HUES48 (cell line): ENCODE measurements at regions not wholly inside any gene's neighbourhood (a gene's known extent, or its start where the extent isn't known, plus 50 kb on each side); places are given as distances from the start of the nearest gene placed in this dataset.

Experiments used
- H3K27ac ChIP-seq: one replicate; pipeline ENCODE4 v1.7.0; 2013; ENCODE audit warnings: low read depth, low read length, inconsistent platforms
- H3K27me3 ChIP-seq: 2 replicates; pipeline ENCODE4 v1.6.1; 2013; ENCODE audit warnings: mild to moderate bottlenecking, low read length; ENCODE audit not compliant: control insufficient read depth, insufficient read depth
- H3K36me3 ChIP-seq: 2 replicates; pipeline ENCODE4 v1.6.1; 2013; ENCODE audit warnings: low read length; ENCODE audit not compliant: control insufficient read depth, insufficient read depth
- H3K4me1 ChIP-seq: 2 replicates; pipeline ENCODE4 v1.6.1; 2013; ENCODE audit warnings: mild to moderate bottlenecking, low read length; ENCODE audit not compliant: control insufficient read depth, insufficient read depth
- H3K4me3 ChIP-seq: 2 replicates; pipeline ENCODE4 v1.5.1; 2013; ENCODE audit warnings: mild to moderate bottlenecking, low read depth, low read length
- H3K9ac ChIP-seq: 2 replicates; pipeline ENCODE4 v1.6.1; 2013; ENCODE audit warnings: mild to moderate bottlenecking, low read depth, low read length, moderate library complexity
- H3K9me3 ChIP-seq: 2 replicates; pipeline ENCODE4 v1.6.1; 2013; ENCODE audit warnings: low read length; ENCODE audit not compliant: control insufficient read depth, insufficient read depth

DNA sequence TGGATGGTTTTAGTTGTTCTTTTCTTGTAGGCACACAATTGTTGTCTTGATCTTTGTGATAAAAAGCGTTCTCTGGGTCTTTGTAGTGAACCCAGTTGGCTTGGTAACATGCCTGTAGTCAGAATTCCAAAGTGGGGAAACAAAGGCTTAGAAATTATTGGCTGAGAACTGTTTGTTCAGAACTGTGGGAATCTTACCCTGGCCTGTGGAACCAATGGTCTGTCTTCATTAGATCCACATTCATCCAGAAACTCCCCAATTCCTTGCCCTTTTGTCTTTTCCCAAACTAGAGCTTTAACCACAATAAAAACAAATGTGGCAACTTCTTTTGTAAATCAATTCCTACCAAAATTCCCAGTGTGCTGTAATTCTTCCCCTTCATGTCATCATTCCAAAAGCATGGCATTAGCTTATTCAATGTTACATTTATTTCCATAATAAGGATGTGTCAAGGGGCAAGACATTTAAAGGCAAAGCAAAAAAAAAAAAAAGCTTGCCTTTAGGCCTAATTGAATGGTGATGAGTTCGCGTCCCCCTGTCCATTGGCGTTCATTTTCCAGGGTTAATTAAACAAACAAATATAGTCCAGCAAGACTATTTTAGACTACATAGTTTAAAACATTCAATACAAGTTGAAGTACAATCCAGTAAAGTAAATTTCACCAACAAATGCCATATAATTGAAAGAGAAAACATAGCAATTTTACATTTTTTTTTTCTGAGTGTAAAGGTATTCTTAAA is 249.8 kb upstream of the ZNF608 start:
- peak overlapping the region; percentile 13; the same call in 1 of the 2 replicates for H3K9ac ChIP-seq
- no peaks in the 10 kb centered on the region for H3K9me3 ChIP-seq
- H3K4me3 ChIP-seq = no peak overlapping the region
- H3K36me3 ChIP-seq = no peaks in the 10 kb centered on the region
- peak overlapping the region; percentile 92 for H3K27ac ChIP-seq
- H3K4me1 ChIP-seq = peaks cover 34% of the 10 kb centered on the region
- no peaks in the 10 kb centered on the region for H3K27me3 ChIP-seq

DNA sequence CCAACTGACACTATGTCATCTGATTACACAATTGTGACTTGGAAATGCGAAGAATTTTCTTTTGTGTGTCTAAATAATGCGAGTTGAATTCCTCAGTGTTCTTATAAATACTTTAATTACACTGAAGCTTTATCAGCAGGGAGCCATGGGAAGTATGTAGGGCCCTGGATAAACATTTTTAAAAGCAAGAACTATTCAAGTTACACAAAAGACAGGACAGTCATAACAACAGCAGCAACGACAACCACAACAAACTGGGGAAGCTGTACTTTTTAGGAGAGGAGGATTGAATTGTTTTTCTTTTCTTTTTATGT is 250.3 kb upstream of the ZNF608 start:
- H3K4me3 ChIP-seq = no peak overlapping the region
- H3K4me1 ChIP-seq = peaks cover 37% of the 10 kb centered on the region
- no peaks in the 10 kb centered on the region for H3K27me3 ChIP-seq
- H3K36me3 ChIP-seq = no peaks in the 10 kb centered on the region
- peak overlapping the region; percentile 92 for H3K27ac ChIP-seq
- no peaks in the 10 kb centered on the region for H3K9me3 ChIP-seq
- peak overlapping the region; percentile 13; the same call in 1 of the 2 replicates for H3K9ac ChIP-seq

DNA sequence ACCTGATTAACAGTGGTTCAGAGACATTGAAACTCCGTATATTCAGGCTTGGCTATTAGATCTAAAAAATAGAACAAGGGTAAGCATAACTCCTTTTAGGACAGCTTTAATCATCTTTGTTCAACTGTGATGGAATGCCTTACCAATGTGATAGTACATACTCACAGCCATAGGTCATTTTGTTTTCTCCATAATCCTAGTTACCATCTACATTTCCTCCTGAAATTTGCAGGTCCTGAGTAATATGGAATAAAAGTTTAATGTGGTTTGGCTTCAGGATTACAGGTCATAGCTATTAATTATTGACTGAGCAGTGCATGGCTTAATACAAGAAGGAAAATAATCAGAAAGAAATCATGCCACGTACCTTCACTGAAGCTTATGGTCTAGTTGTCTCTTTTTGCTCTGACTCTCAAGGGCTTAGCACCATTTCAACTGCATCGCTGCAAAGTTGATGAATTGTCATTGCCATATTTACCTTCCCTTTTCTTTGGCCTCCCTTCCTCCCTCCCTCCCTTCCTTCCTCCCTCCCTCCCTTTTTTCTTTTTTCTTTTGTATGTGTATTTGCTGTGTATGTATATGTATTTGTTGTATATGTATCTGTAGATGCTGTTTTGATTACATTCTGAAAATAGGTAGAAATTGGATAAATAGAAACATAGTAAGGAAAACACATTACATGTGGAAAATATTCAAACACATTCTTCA is 250.9 kb upstream of the ZNF608 start:
- no peaks in the 10 kb centered on the region for H3K36me3 ChIP-seq
- peaks cover 43% of the 10 kb centered on the region for H3K4me1 ChIP-seq
- H3K27ac ChIP-seq = peak overlapping the region; percentile 92
- H3K9ac ChIP-seq = no peak overlapping the region; the same call in 1 of the 2 replicates
- no peak overlapping the region for H3K4me3 ChIP-seq
- H3K27me3 ChIP-seq = no peaks in the 10 kb centered on the region
- no peaks in the 10 kb centered on the region for H3K9me3 ChIP-seq

DNA sequence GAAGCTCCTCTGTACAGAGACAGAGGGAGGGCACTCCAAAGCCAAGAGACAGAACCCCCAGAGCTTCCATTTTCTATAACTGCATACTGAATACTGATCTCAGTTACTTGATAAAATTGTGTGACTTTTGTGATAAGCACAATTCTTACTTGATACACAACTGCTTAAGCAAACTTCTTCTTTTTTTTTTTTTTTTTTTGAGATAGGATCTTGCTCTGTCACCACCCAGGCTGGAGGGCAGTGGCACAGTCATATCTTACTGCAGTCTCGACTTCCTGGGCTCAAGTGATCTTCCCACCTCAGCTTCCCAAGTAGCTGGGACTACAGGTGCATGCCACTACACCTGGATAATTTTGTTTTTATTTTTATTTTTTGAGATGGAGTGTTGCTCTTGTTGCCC is 252.1 kb upstream of the ZNF608 start:
- H3K36me3 ChIP-seq = no peaks in the 10 kb centered on the region
- no peaks in the 10 kb centered on the region for H3K27me3 ChIP-seq
- H3K27ac ChIP-seq = no peak overlapping the region
- H3K4me3 ChIP-seq = no peak overlapping the region
- H3K9ac ChIP-seq = no peak overlapping the region
- no peaks in the 10 kb centered on the region for H3K9me3 ChIP-seq
- H3K4me1 ChIP-seq = peaks cover 55% of the 10 kb centered on the region

DNA sequence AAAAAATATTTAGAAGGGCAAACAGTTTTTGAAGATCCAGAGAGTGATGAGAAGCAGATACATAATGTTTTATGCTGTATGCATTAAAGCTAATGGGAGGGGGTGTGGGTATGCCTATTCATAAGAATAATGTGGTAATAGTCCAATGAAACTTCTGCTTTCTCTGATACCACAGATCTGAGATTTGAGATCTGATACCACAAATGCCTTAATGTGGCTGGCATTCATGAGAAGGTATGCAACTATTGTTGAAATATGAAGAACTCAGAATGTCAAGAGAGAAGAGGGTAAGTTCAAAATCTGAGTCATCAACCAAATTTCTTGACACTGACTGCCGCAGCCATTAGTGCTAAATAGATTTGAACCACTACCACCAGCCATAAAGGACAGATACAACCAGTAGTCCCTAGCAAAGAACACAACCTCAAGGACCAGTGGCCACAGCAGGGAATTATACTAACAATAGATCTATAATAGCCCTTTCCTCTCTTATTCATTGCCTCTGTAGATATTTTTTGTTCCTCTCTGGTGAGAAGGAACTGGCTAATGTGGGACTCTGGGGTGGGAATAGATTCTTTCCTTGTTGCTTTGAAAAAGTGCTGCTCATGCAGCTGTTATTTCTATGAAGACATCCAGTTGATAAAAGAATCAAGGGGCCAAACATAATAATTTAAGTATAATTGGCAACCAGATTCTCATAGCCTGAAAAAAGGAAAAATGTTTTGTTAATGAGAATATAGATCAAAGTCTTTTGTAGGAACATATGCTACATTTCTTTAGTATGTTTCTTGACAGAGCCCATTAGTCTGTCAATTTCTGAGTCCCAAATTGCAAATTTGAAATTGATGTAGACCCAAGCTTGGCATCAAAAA is 256.5 kb upstream of the ZNF608 start:
- no peaks in the 10 kb centered on the region for H3K9me3 ChIP-seq
- no peaks in the 10 kb centered on the region for H3K36me3 ChIP-seq
- no peaks in the 10 kb centered on the region for H3K27me3 ChIP-seq
- H3K4me3 ChIP-seq = no peak overlapping the region
- peak overlapping the region; percentile 84 for H3K27ac ChIP-seq
- peaks cover 65% of the 10 kb centered on the region for H3K4me1 ChIP-seq
- H3K9ac ChIP-seq = no peak overlapping the region

DNA sequence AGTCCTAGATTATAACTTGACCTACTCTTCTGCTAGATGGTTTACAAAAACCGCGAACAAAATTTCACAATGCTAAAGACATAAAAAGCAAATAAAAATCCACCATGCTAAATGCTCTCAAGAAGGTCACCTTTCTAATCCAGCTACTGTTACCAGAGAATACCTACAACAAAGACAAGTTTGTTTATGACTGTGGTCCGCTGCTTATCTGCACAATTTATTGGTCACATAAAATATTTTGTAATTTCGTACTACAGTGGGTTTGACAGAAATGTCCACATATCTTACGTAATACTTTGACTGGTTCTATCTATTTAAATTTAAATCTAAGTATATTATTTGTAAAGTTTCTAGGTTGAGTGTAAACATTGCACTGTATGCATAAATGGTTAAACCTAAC is 257.6 kb upstream of the ZNF608 start:
- H3K27me3 ChIP-seq = no peaks in the 10 kb centered on the region
- H3K27ac ChIP-seq = no peak overlapping the region
- no peaks in the 10 kb centered on the region for H3K36me3 ChIP-seq
- no peak overlapping the region for H3K9ac ChIP-seq
- peaks cover 61% of the 10 kb centered on the region for H3K4me1 ChIP-seq
- H3K4me3 ChIP-seq = no peak overlapping the region
- no peaks in the 10 kb centered on the region for H3K9me3 ChIP-seq

DNA sequence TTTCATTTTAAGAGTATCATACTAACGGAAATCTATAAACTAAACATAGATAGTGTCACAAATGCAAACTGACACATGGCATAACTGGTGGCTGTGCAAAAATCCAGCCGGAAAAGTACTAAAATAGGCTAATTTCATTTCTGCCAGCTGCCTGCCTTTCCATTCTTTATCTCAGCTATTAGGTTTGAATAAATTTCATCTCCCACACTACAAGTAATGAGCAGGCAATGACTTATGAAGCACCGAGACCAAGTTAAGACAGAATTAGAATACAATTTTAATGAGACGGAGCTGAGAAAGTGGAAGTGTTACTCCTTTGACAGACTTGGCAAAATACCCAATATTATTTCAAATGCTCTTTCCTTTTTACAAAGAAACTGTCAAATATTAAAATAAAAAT is 258.8 kb upstream of the ZNF608 start:
- no peak overlapping the region for H3K27ac ChIP-seq
- H3K4me1 ChIP-seq = peaks cover 62% of the 10 kb centered on the region

DNA sequence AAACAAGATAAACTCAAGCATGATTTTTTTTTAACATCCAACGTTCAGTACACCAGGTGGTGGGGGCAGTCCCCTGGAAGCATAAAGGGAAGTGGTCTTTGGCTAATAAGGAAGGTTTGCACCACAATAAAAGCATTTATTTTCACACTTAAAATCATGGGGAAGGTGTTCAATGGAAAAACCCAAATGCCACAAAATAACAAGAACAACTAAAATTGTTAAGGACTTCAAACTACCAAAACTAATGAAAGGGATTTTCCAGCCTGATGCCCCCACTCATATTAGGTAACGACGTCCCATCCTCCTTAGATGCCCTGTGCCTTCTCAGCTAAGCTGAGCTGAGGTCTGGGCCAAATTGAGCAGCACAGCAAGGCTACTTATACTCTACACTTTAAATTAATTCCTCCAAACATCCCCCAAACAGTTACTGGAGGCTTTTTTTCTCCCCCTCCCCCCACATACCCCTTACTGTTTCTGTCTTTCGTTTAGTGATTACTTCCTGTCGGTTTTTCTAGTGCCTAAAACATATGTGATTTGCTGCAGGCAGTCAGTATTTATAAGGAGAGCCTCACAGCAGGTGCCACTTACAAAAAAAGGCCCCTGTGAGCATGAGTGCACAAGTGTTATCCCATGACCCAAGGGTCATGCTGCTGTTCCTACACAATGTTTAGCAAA is 259.7 kb upstream of the ZNF608 start:
- Histone ChIP-seq H3K9me3 (no peaks in the 10 kb centered on the region), H3K9ac (no peak overlapping the region), H3K27me3 (no peaks in the 10 kb centered on the region), H3K4me1 (peaks cover 66% of the 10 kb centered on the region), H3K27ac (peak overlapping the region; percentile 56), H3K4me3 (no peak overlapping the region), H3K36me3 (no peaks in the 10 kb centered on the region)

More for the DNA sequence above, 258.8 kb upstream of the ZNF608 start:
- no peak overlapping the region for H3K9ac ChIP-seq
- no peaks in the 10 kb centered on the region for H3K36me3 ChIP-seq
- H3K9me3 ChIP-seq = no peaks in the 10 kb centered on the region
- no peaks in the 10 kb centered on the region for H3K27me3 ChIP-seq
- H3K4me3 ChIP-seq = no peak overlapping the region

DNA sequence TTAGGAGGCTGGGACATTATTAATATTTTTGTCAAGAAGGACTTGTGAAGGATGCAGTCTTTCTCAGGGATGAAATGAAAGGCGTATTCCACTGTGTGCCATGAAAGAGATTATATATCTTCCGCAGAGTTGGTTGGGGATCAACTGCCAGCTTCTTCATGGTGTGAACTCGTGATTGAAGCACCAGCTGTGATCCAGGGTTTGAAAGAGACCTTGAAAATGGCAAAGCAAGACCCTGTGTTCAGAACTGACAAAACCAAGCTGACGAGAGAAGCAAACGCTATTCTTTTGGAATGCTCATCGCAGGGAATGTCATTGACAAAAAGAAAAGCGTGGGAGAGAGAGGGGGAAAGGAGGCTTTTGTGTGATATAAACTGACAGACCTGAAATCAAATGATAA is 263.9 kb upstream of the ZNF608 start:
- Histone ChIP-seq H3K27me3 (no peaks in the 10 kb centered on the region), H3K4me1 (peaks cover 34% of the 10 kb centered on the region), H3K9me3 (no peaks in the 10 kb centered on the region), H3K4me3 (no peak overlapping the region), H3K27ac (no peak overlapping the region), H3K9ac (no peak overlapping the region), H3K36me3 (no peaks in the 10 kb centered on the region)

DNA sequence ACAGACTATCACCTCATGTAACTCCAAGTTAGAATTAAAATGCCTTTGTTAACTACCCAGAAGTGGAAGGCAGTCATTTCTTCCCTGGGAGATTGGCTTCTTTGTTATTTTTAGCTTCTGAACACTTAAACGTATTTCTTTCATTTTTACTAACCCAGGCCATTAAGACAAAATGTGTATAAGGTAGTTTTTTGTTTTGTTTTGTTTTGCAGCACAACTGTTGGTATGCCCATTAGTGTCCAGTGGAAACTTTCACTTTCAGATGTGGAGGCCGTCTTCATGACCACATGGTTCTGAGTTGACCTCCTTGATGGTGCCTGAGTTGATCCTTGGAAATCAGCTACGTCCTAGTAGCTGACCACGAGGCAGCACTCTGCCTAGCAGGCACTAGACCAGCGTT is 264.6 kb upstream of the ZNF608 start:
- Histone ChIP-seq H3K27ac (no peak overlapping the region), H3K9ac (no peak overlapping the region), H3K27me3 (no peaks in the 10 kb centered on the region), H3K4me3 (no peak overlapping the region), H3K4me1 (peaks cover 27% of the 10 kb centered on the region), H3K36me3 (no peaks in the 10 kb centered on the region), H3K9me3 (no peaks in the 10 kb centered on the region)
